GM18907 (cell line): ENCODE measurements at regions not wholly inside any gene's neighbourhood (a gene's known extent, or its start where the extent isn't known, plus 50 kb on each side); places are given as distances from the start of the nearest gene placed in this dataset.
"Not testable (repeated sequence)": the region's sequence is repeated elsewhere in the genome, so short reads cannot be mapped to it uniquely, and the experiment has no call there.

ENCODE experiments used
- ATAC-seq: cut with Tn5 transposase; IDR thresholded peaks from one replicate; pipeline ENCODE4 v1.9.1; 2021; ENCODE audit warnings: mild to moderate bottlenecking, moderate library complexity; ENCODE audit not compliant: unreplicated experiment

DNA sequence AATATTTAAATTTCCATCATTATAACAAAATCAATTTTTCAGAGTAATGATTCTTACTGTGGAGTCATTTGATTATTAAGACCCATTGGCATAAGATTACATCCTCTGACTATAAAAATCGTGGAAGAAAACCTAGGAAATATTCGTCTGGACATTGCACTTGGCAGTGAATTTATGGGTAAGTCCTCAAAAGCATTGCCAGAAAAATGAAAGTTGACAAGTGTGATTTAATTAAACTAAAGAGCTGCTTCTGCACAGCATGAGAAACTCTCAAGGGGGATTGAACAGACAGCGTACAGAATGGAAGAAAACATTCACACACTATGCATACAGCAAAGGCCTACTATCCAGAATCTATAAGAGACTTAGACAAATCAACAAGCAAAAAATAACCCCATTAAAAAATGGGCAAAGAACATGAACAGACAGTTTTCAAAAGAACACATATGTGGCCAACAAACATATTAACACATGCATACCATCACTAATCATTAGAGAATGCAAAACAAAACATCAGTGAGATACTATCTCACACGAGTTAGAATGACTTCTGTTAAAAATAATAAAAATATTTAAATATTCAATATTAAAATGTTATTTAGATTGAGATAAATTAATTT lies 111.4 kb downstream of the CCDC74A start:
- not testable (repeated sequence) for ATAC-seq

- no peak for ATAC-seq
Observed at GRCh38 chr2:131641414-131642206, 113.9 kb downstream of the CCDC74A start.

DNA sequence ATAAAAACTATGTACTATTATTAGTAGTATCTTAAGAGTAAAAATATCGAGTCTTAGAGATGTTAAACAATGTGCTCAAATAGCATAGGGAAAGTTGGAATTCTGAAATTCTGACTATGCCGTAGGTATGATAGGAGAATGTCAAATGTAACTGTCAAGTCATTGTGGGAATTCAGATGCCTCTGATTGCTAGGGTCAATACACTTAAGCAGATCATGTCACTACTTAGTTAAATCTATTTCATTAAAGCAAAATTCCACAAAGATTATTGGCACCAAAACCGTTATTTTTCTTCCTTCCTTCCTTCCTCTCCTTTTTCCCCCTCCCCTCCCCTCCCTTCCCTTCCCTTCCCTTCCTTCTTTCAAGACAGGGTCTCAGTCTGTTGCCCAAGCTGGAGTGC lies 115.5 kb downstream of the CCDC74A start:
- ATAC-seq: not testable (repeated sequence)

- no peak for ATAC-seq
Observed at GRCh38 chr2:131645177-131645765, 117.6 kb downstream of the CCDC74A start.

DNA sequence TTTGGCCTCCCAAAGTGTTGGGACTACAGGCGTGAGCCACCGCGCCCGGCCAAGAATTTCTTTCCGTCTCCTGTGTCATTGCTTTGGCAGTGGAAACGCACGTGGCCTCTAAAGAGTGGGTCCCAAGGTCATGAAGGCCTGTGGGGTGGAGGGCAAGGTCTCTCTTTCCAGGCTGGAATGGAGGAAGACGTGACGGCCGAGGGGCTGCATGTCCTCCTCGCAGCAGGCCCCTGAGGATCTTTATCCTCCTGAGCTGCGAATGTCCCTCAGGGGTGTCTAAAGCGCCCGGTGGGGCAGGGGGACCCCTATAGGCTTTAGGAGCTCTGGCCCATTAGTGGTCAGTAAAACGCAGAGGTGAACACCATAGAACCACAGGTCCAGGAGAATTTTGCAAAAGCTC lies 118.5 kb downstream of the CCDC74A start:
- not testable (repeated sequence) for ATAC-seq

DNA sequence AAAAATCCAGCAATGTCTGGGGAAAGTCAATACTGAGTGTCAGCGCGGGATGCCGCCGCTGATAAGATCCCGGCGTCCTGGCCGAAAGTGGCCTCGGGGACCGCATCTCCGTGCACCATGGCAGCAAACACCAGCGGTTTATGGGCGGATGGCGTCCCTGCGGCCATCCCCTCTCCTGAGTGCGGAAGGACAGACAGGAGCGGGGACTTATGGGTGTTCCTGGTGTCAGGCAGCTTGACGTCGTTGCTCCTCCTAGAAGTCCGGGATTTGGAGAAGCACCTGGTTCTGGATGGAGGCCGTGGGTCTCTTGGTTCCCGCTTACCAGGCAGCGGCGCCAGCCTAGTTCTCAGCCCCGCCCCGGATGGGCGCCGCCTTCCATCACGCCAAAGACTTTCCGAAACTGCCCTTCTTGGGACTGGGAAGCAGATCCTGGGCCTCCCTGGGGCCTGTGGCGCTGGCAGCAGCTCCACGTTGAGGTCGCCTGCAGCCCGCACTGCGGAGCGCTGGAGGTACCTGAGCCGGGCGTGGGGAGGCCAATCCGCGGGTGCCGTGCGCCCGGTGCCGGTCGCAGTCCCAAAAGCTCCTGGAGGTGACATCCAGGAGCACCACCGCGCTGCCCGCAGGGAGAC lies 119.1 kb downstream of the CCDC74A start:
- ATAC-seq: no peak

GRCh38 chr2:131648565-131648964 lies 120.9 kb downstream of the CCDC74A start:
- ATAC-seq: not testable (repeated sequence)

DNA sequence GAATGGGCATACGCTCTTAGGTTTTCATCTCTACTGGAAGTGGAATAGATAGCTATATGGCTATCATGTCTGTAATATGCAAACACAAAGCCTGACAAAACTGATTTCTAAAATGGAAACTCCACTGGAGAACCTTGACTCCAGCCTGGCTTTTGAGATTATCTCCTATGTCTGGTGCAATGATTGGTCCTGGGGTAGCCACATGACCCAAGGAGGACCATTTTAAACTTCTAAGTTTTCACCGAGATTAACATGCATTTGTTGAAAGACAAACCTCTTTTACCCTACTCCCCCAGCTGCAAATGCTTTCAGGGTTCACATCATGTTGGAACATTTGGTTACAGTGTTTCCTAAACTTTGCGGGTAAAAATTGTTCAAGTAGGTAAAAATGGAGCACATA lies 124.6 kb downstream of the CCDC74A start:
- not testable (repeated sequence) for ATAC-seq

DNA sequence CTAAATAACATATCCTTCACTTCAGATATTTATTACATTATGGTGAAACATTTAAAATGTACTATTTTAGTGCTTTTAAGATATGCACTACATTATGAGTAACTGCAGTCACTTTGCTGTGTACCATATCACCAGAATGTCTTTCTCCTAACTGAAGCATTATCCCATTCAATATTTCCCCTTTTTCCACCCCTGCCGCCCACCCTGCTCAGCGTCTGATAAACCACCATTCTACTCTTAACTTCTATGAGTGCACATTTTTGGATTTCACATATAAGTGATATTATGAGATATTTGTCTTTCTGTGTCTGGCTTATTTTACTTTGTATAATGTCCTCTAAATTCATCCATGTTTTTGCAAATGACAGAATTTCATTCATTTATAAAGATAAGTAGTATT lies 126.4 kb downstream of the CCDC74A start:
- ATAC-seq: not testable (repeated sequence)

GRCh38 chr2:131656816-131657633 lies 129.3 kb downstream of the CCDC74A start:
- no peak for ATAC-seq

GRCh38 chr2:131657895-131658768 lies 130.4 kb downstream of the CCDC74A start:
- no peak for ATAC-seq

- ATAC-seq: no peak
Observed at GRCh38 chr2:131658769-131659131, 131.1 kb downstream of the CCDC74A start.

DNA sequence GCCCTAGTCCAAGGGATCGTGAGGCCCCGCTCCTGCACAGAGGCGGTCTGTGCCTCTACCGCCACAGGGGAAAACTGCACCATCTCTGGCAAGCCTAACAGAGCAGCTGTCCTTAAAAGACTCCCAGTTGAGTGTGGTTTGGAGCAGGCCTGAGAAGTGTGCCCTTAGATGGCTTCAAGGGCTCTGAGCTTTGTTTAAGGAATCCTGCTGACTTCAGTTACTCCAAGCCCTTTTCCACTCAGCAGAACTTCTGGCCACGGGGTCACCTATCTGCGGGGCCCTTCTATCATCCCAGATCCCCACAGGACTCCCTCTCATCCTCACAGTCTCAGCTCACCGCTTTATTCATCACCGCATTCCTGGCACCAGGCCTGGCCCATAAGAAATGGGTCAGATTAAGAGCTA lies 131.5 kb downstream of the CCDC74A start:
- no peak for ATAC-seq

GRCh38 chr2:131661101-131661782 lies 133.6 kb downstream of the CCDC74A start:
- not testable (repeated sequence) for ATAC-seq

- ATAC-seq: not testable (repeated sequence)
Observed at GRCh38 chr2:131661884-131662535, 134.3 kb downstream of the CCDC74A start.

DNA sequence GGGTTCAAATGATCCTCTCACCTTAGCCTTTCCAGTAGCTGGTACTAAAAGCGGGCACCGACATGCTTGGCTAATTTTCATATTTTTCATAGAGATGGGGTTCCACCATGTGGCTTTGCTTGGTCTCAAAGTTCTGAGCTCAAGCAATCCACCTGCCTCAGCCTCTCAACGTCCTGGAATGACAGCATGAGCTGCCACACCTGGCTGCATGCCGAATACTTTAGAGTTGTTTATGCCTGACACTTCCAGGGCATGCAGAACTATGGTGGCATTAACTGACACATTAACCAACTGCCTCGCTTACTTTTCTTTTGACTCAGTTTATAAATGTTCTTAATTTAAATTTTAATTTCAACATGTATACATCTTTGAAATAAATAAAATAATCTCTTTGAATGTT lies 135.8 kb downstream of the CCDC74A start:
- ATAC-seq: not testable (repeated sequence)

GRCh38 chr2:131665716-131666115 lies 138.0 kb downstream of the CCDC74A start:
- not testable (repeated sequence) for ATAC-seq

- not testable (repeated sequence) for ATAC-seq
Observed at GRCh38 chr2:131668794-131669540, 141.3 kb downstream of the CCDC74A start.
